NCI-H446 (cell line): ENCODE measurements at regions not wholly inside any gene's neighbourhood (a gene's known extent, or its start where the extent isn't known, plus 50 kb on each side); places are given as distances from the start of the nearest gene placed in this dataset.
A peak's percentile ranks its signal among the peaks of the same experiment; 100 is the strongest.

Experiments
- DNase-seq, 2 experiments: peaks; one replicate each; lab custom pipeline; 2025; lab: John Stamatoyannopoulos, UW

DNA sequence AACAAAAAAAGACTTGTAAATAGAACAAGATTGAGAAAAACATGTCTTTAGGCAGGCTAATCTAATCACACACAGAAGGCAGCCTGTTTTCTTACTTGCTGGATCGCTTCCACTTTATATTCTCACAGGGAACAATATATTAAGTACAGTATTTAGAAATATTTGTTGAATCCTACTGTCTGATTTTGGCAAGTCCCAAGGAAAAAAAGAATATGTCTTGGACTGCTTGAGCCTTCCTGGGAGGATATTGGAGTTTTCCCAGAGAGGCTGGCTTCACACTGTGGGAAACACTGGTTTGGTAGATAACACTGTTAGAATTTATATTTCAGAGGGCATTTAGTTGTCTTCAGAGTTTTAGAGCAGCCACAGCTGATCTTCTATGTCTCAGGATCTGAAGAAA is 229.7 kb downstream of the PRL start:
- no peak for DNase-seq

GRCh38 chr6:22067671-22068070 is 229.2 kb downstream of the PRL start:
- DNase-seq: no peak

DNA sequence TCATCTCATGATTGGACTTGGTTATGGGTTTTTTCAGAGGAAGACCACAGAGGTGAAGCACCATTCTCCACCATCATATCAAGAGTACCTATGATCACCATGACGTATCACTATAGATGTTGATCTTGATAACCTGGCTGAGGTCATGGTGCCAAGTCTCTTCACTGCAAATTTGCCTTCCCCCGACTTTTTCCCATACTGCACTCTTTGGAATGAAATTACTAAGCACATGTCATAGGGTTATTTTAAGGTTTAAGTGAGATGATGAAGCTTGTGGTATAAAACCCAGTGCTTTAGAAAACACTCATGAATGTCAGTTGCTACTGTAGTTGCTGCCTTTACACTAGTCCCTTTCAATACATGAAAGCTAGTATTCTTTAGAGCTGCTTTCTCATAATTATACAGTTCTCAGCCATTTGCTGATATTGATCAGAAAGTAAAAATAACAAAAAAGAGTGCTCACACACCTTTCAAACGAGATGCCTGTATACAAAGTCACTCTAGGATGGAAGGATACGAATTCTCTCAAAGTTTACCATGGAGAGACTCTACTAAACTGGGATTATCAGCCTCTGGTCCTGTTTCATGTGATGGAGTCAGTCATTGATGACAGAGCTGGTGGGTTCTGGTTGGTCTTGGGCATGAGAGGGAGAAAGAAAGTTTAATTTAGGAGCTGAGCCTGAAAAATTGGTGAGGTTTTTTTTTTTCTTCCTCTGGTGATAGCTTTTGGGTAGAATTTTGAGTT is 228.1 kb downstream of the PRL start:
- DNase-seq: no peak

- DNase-seq: peak; percentile 40 to 42
Observed at GRCh38 chr6:22069306-22069800, 227.5 kb downstream of the PRL start.

DNA sequence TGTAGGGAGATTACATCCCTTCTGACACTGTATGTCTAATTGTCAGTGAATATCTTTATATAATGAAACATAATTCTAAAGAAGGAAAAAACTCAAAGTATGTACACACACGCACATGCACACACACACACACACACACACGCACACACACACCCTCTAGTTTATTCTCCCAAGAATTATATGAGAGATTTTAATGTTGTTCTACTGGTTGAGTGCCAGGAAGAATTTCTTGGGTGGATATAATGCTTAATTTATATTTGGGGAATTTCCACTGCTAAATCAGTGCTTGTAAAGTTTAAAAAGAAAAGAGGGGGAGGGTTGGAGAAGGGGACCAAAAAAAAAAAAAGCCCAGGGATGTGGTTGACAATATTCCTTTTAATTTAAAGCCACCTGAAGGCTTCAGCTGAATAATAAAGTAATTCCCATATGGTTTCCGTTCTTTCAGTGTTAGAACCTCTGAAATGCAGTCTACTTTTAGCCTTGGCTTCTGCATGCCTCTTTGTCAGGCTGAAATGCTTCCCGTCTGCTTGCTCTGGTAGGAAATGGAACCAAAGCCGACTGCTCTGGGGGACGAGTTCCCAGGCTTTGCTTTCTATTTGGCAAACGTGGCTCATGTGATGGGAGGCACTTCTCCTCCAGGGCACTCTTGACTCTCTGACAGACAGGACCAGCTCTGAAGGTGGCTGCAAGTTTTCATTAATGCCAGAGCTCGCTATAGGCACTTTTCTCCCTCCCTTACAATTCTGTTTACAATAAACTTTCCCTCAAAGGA is 225.4 kb downstream of the PRL start:
- DNase-seq: peak in 1 of 2 experiments; percentile 51

- DNase-seq: peak in 1 of 2 experiments; percentile 12
Observed at GRCh38 chr6:22072949-22073348, 223.9 kb downstream of the PRL start.

- no peak for DNase-seq
Observed at GRCh38 chr6:22073516-22074198, 223.2 kb downstream of the PRL start.

GRCh38 chr6:22078288-22078687 is 218.5 kb downstream of the PRL start:
- DNase-seq: no peak

DNA sequence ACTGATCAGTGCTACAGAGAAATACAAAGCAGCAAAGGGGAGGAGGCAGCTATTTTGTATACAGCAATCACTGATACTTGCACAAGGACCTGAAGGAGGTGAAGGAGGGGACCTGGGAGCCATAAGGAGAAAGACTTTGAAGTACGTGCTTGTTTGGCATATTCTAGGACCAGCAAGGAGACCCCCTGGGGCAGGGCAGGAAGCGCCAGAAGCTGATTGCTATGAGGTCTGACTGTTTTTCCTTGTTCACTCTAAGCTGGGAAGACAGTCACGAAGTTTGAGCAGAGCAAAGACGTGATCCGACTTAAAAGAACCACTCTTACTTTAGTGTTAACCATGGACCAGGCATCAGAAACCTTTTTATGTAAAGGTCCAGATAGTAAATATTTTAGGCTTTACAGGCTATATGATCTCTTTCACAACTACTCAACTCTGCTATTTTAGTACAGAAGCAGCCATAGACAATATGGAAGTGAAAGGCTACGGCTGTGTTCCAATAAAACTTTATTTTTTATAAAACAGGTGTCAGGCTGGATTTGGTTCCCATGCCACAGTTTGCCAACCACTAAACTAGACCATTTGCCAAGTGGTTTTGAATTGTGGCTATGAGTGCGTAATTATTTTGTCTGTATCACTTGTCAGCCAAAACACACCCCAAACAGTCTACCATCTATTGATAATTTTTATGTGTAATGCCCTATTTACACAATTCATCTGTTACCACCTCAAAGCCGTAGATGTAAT is 217.9 kb downstream of the PRL start:
- no peak for DNase-seq

GRCh38 chr6:22079783-22080182 is 217.1 kb downstream of the PRL start:
- peak in 1 of 2 experiments; percentile 27 for DNase-seq

DNA sequence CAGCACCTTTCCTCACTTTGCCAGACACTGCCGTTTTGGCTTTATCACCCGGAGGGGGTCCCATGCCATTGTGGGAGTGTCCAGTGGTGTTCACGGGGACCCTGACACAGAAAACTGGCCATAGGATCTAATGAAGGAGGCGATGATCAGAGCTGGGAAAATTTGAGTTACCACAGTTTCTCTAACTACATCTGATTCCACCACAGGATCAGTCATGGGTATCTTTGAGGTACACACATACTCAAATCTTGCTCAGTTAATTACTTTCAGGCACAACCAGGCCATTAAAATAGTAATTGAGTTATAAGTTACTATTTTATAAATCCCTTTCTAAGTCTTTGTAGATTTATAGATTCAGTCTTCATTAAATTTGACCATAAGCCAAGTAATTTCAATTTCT is 215.1 kb downstream of the PRL start:
- no peak for DNase-seq

DNA sequence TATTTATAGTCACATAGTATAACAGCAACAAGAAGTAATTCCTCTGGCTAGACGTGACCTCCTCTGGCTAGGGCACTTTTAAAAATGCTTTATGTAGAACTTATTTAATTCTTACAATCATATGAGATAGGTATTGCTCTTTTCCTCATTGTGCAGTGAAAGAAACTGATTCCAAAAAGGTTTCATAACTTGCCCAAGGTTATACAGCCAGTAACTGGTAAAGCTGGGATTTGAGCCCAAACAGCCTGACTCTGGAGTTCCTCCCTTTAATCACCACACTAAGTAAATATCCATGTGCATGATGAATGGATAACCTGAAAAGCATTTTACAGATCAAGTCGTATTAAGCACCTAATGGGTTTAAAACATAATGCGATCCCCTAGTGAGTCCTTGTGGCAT is 214.6 kb downstream of the PRL start:
- DNase-seq: peak in 1 of 2 experiments; percentile 41

DNA sequence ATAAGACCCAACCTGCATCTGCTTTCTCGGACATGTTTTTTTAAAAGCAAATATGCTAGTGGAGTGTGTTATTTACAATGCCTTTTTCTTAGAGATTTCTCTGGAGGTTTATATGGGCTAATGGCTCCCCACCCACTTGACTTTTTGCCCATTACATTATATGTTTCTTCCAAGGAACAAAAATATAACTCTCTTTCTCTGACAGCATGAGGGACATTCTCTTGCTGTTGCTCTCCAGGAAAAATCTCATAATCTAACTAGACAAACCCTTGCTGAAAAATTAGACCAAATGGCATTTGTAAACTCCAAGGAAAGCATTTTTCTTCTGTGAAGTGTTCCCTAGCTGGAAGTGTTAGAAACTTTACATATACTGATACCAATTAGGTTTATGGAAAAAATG is 213.7 kb downstream of the PRL start:
- no peak for DNase-seq

GRCh38 chr6:22087960-22088706 is 208.7 kb downstream of the PRL start:
- no peak for DNase-seq

GRCh38 chr6:22091424-22091948 is 205.3 kb downstream of the PRL start:
- no peak for DNase-seq

DNA sequence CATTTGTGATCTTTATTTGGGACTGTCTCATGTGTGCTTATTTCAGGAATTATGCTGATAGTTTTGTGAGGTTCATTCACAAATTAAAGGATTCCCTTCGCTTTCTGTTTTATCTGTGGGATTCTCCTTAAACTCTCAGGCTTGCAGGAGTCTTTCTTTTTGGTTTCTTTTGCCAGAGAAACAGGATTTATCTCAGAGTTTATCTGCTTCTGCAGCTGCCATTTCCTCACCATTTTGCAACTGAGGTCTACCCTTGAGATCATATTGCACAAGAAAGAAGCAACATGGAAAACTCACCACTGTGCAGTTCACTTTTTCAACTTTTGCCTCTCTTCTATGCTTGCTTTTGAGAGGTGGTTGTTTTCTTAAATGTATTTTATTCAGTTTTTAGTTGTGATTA is 201.0 kb downstream of the PRL start:
- DNase-seq: no peak

GRCh38 chr6:22098601-22099031 is 198.2 kb downstream of the PRL start:
- peak in 1 of 2 experiments; percentile 57 for DNase-seq

DNA sequence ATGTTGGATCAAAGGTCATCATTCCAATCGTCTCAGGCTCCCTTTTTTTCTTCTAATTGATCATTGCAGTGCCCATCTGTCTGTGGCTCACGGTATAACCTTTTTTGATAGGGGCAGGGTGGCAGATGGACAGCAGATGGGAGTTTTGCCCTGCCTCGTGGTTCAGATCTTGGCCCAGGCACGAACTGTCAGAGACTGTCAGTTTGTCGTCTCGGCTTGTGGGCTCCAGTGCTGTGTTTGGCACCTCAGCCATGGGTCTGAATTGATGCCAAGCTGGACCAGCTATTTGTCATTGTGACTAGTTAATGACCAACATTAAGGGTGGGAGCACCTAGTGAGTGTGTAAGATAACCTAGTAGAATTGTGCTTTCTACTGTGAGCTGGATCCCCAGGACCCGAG is 197.6 kb downstream of the PRL start:
- DNase-seq: peak; percentile 82 to 96

- peak in 1 of 2 experiments; percentile 50 for DNase-seq
Observed at GRCh38 chr6:22099923-22100322, 196.9 kb downstream of the PRL start.

DNA sequence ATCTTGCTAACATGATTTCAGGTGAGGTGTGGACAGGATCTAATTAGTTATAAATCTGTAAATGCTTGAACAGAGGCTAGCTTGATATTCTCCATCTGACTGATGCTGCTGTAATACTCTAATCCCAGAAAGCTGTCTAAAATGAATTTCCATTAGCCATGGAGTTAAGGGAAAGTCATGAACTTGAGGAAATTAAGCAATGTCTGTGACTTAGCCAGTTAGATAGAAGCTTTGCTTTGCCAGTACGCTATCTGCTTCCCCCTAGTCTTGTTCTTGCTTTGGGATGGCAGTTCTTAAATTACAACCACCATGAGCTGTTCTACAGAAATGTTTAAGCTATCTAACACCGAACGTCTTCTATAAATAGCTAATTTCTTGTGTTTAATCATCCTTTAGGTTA is 195.7 kb downstream of the PRL start:
- DNase-seq: no peak

DNA sequence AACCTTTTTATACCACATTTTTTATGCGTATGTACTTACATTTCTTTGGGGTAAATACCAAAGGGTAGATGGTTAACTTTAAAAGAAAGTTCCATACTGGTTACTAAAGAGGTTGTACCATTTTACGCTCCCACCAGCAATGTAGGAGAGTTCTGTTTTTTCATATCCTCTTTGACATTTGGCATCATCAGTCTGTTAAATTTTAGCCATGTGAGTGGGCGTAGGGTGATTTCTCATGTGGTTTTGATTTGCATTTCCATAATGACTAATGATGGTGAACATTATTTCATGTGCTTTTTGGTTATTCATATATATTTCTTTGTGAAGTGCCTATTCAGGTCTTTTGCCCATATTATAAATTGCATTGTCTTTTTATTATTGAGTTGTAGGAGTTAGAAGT is 194.2 kb downstream of the PRL start:
- no peak for DNase-seq
